ENCODE measurements at regions not wholly inside any gene's neighbourhood (a gene's known extent, or its start where the extent isn't known, plus 50 kb on each side); places are given as distances from the start of the nearest gene placed in this dataset.

GRCh38 chr7:3159039-3159438 is 115.4 kb upstream of the CARD11 start:
- TF ChIP-seq CTCF (IDR thresholded peaks at IDR 0.05) (no peak), POLR2A (IDR thresholded peaks at IDR 0.05) (no peak)
